Hematopoietic multipotent progenitor cell (in vitro differentiated cells): ENCODE measurements at regions not wholly inside any gene's neighbourhood (a gene's known extent, or its start where the extent isn't known, plus 50 kb on each side); places are given as distances from the start of the nearest gene placed in this dataset.

Experiments
- DNase-seq, 3 donors: peaks; one replicate each; pipeline ENCODE4 v3.0.0-alpha.2; 2011 to 2015; ENCODE audit warnings: low read depth in 2 of 3, low spot score in 2 of 3

GRCh38 chr9:6703898-6704639 lies 53.7 kb upstream of the KDM4C start:
- DNase-seq = peak; percentile 52 to 91 (median 87)

GRCh38 chr9:6702707-6703106 lies 55.1 kb upstream of the KDM4C start:
- DNase-seq = no peak

GRCh38 chr9:6696178-6696577 lies 50.6 kb upstream of the GLDC start:
- DNase-seq = no peak

DNA sequence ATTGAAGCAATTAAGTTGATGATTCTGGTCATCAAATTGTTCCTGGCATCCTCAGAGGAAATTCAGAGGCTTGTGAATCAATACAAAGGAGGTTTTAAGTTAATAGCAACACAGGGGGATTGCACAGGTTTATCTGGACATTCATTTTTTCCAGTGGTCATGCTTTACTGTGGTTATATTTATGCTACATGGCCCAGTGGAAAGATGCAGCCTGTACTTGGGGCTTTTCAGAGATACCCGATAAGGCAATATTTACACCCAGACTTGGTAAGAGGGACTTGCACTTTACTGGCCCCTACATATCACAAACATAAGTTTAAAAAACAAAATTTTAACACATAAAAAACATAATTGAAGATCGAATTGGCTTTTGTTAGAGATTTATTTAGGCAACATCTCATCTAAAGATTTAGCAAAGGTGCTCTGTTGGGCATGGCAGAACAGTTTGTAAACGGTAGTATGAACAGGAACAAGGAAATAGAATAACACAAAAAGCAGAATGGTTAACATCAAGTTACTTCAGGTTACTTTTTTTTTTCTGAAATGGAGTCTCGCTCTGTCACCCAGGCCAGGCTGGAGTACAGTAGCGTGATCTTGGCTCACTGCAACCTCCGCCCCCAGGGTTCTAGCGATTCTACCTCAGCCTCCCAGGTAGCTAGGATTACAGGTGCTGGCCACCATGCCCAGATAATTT lies 49.7 kb upstream of the GLDC start:
- DNase-seq = no peak
